ENCODE measurements at regions not wholly inside any gene's neighbourhood (a gene's known extent, or its start where the extent isn't known, plus 50 kb on each side); places are given as distances from the start of the nearest gene placed in this dataset.
"Not testable (repeated sequence)": the region's sequence is repeated elsewhere in the genome, so short reads cannot be mapped to it uniquely, and the experiment has no call there.

GRCh38 chr9:96131825-96132224 lies 170.2 kb downstream of the HSD17B3 start:
- no peak for DNase-seq (ENCODE audit: low read depth)

GRCh38 chr9:96130970-96131369 lies 171.0 kb downstream of the HSD17B3 start:
- DNase-seq (ENCODE audit: low read depth): no peak

- DNase-seq (ENCODE audit: low read depth): no peak
Measured at GRCh38 chr9:96129747-96130146, 172.2 kb downstream of the HSD17B3 start.

- no peak for DNase-seq (ENCODE audit: low read depth)
Measured at GRCh38 chr9:96128880-96129279, 173.1 kb downstream of the HSD17B3 start.

GRCh38 chr9:96126321-96126881 lies 175.6 kb downstream of the HSD17B3 start:
- DNase-seq (ENCODE audit: low read depth): no peak

GRCh38 chr9:96125624-96126023 lies 176.4 kb downstream of the HSD17B3 start:
- DNase-seq (ENCODE audit: low read depth): no peak

GRCh38 chr9:96122751-96123150 lies 179.2 kb downstream of the HSD17B3 start:
- DNase-seq (ENCODE audit: low read depth): no peak

GRCh38 chr9:96122282-96122681 lies 179.7 kb downstream of the HSD17B3 start:
- no peak for DNase-seq (ENCODE audit: low read depth)

- DNase-seq (ENCODE audit: low read depth): no peak
Measured at GRCh38 chr9:96121136-96121535, 180.8 kb downstream of the HSD17B3 start.

GRCh38 chr9:96117398-96118080 lies 184.4 kb downstream of the HSD17B3 start:
- DNase-seq (ENCODE audit: low read depth): no peak

- no peak for DNase-seq (ENCODE audit: low read depth)
Measured at GRCh38 chr9:96116275-96117064, 185.5 kb downstream of the HSD17B3 start.

GRCh38 chr9:96115836-96116235 lies 186.1 kb downstream of the HSD17B3 start:
- no peak for DNase-seq (ENCODE audit: low read depth)

GRCh38 chr9:96113032-96113431 lies 188.9 kb downstream of the HSD17B3 start:
- DNase-seq (ENCODE audit: low read depth): no peak

GRCh38 chr9:96109680-96110351 lies 192.2 kb downstream of the HSD17B3 start:
- no peak for DNase-seq (ENCODE audit: low read depth)

- no peak for DNase-seq (ENCODE audit: low read depth)
Measured at GRCh38 chr9:96108691-96109380, 193.1 kb downstream of the HSD17B3 start.

GRCh38 chr9:96107436-96107835 lies 194.5 kb downstream of the HSD17B3 start:
- DNase-seq (ENCODE audit: low read depth): no peak

- no peak for DNase-seq (ENCODE audit: low read depth)
Measured at GRCh38 chr9:96100385-96101300, 201.3 kb downstream of the HSD17B3 start.

- not testable (repeated sequence) for DNase-seq (ENCODE audit: low read depth)
Measured at GRCh38 chr9:96090630-96091029, 211.3 kb downstream of the HSD17B3 start.

GRCh38 chr9:96089452-96090085 lies 212.4 kb downstream of the HSD17B3 start:
- no peak for DNase-seq (ENCODE audit: low read depth)

- no peak for DNase-seq (ENCODE audit: low read depth)
Measured at GRCh38 chr9:96088510-96088909, 213.0 kb downstream of the ERCC6L2 start.

All from stimulated activated CD8-positive, alpha-beta memory T cell treated with anti-CD3 and anti-CD28 coated beads, Interleukin-12 subunit alpha, Interleukin-12 subunit beta, amount 100 ng/mL, for 4 hours (primary cell).